Keratinocyte (primary cell): ENCODE measurements at regions not wholly inside any gene's neighbourhood (a gene's known extent, or its start where the extent isn't known, plus 50 kb on each side); places are given as distances from the start of the nearest gene placed in this dataset.

Experiments used
- CTCF ChIP-seq, 3 experiments: IDR thresholded peaks in 1 of 3; conservative IDR thresholded peaks in 1 of 3; optimal IDR thresholded peaks in 1 of 3; 2 replicates in 2 of 3; 3 replicates in 1 of 3; pipeline versions ENCODE3 to v1.5.1; 2011; ENCODE audit warnings: low read length in 3 of 3, mild to moderate bottlenecking in 3 of 3, moderate library complexity in 2 of 3, control low read depth in 1 of 3, inconsistent platforms in 1 of 3; ENCODE audit not compliant: insufficient read depth in 2 of 3; ENCODE audit errors: extremely low read depth in 1 of 3
- EZH2 ChIP-seq: IDR thresholded peaks from one replicate; pipeline ENCODE4 v1.6.1; 2012; ENCODE audit warnings: inconsistent platforms, mild to moderate bottlenecking, low read length, moderate library complexity

- no peak for TF ChIP-seq CTCF (optimal IDR thresholded peaks at IDR 0.05 in 1 of 3, IDR thresholded peaks at IDR 0.05 in 1 of 3, conservative IDR thresholded peaks at IDR 0.05 in 1 of 3; ENCODE audit: extremely low read depth in 1 of 3, insufficient read depth in 2 of 3, low read length in 3 of 3)
- no peak for TF ChIP-seq EZH2
Measured at GRCh38 chr2:226641008-226641407, 158.6 kb downstream of the IRS1 start.
